CD8-positive, alpha-beta memory T cell (primary cell): ENCODE measurements at regions not wholly inside any gene's neighbourhood (a gene's known extent, or its start where the extent isn't known, plus 50 kb on each side); places are given as distances from the start of the nearest gene placed in this dataset.

Experiments
- CTCF ChIA-PET: fragments of 350-600 bp; sonication (Branson Sonifier 250); formaldehyde crosslinking; loops from one replicate; lab custom pipeline; 2021; ENCODE audit warnings: antibody characterized with exemption; lab: Charles Lee
- POLR2A ChIA-PET: fragments of 350-600 bp; sonication (Branson Sonifier 250); formaldehyde crosslinking; loops from one replicate; lab custom pipeline; 2021; ENCODE audit warnings: antibody characterized with exemption; lab: Charles Lee
- DNase-seq, 5 donors: peaks; one replicate each; pipeline versions ENCODE4 v3.0.0 to v3.0.0-alpha.2; 2020 to 2022; ENCODE audit warnings: mixed read lengths in 1 of 5
- H3K27ac ChIP-seq: one replicate; pipeline ENCODE4 v1.7.0; 2013; ENCODE audit warnings: low read depth, mild to moderate bottlenecking, low read length, moderate library complexity
- H3K27me3 ChIP-seq: 2 replicates; pipeline ENCODE4 v1.7.0; 2013; ENCODE audit warnings: low read length, mild to moderate bottlenecking; ENCODE audit not compliant: insufficient read depth, poor library complexity, severe bottlenecking
- H3K36me3 ChIP-seq: 2 replicates; pipeline ENCODE4 v1.7.0; 2013; ENCODE audit warnings: mild to moderate bottlenecking, low read length, moderate library complexity; ENCODE audit not compliant: insufficient read depth
- H3K4me1 ChIP-seq: 2 replicates; pipeline ENCODE4 v1.7.0; 2013; ENCODE audit warnings: mild to moderate bottlenecking, low read length, moderate library complexity; ENCODE audit not compliant: insufficient read depth
- H3K4me3 ChIP-seq: 2 replicates; pipeline ENCODE4 v1.7.0; 2013; ENCODE audit warnings: mild to moderate bottlenecking, low read length
- H3K9me3 ChIP-seq: 2 replicates; pipeline ENCODE4 v1.7.0; 2013; ENCODE audit warnings: mild to moderate bottlenecking, low read length
- H3K27ac Mint-ChIP-seq, 8 donors: one replicate each; pipeline ENCODE4 v1.8.0; 2020 to 2021; ENCODE audit warnings: mixed read lengths in 8 of 8, mild to moderate bottlenecking in 6 of 8, inconsistent platforms in 3 of 8, moderate library complexity in 3 of 8
- H3K27me3 Mint-ChIP-seq, 2 donors: one replicate each; pipeline ENCODE4 v1.8.0; 2020 to 2021; ENCODE audit warnings: mixed read lengths in 2 of 2, mild to moderate bottlenecking in 1 of 2, moderate library complexity in 1 of 2
- H3K36me3 Mint-ChIP-seq, 3 donors: one replicate each; pipeline ENCODE4 v1.8.0; 2020 to 2021; ENCODE audit warnings: mixed read lengths in 3 of 3, inconsistent platforms in 1 of 3, mild to moderate bottlenecking in 1 of 3
- H3K4me1 Mint-ChIP-seq, 3 donors: one replicate each; pipeline ENCODE4 v1.8.0; 2020 to 2021; ENCODE audit warnings: mixed read lengths in 3 of 3, inconsistent platforms in 1 of 3, mild to moderate bottlenecking in 1 of 3
- H3K4me3 Mint-ChIP-seq, 7 donors: one replicate each; pipeline ENCODE4 v1.8.0; 2020 to 2021; ENCODE audit warnings: mixed read lengths in 7 of 7, mild to moderate bottlenecking in 6 of 7, moderate library complexity in 4 of 7, inconsistent platforms in 2 of 7
- H3K9me3 Mint-ChIP-seq, 5 donors: one replicate each; pipeline ENCODE4 v1.8.0; 2020 to 2022; ENCODE audit warnings: mixed read lengths in 5 of 5, mild to moderate bottlenecking in 3 of 5, moderate library complexity in 2 of 5, inconsistent platforms in 1 of 5

GRCh38 chr2:116935097-116935814, 879.2 kb upstream of the DDX18 start:
- H3K36me3 ChIP-seq, result no peaks in the 10 kb centered on the region
- H3K4me3 ChIP-seq, result no peak overlapping the region
- H3K4me1 ChIP-seq, result no peaks in the 10 kb centered on the region
- Mint-ChIP-seq H3K27me3 (no peaks in the 10 kb centered on the region), H3K36me3 (no peaks in the 10 kb centered on the region), H3K4me3 (no peak overlapping the region), H3K27ac (no peak overlapping the region), H3K4me1 (no peaks in the 10 kb centered on the region), H3K9me3 (peaks cover 3 to 27% (median 13%) of the 10 kb centered on the region in 5 donors)
- no peak for DNase-seq
- H3K27ac ChIP-seq, result no peak overlapping the region
- H3K27me3 ChIP-seq, result no peaks in the 10 kb centered on the region
- ChIA-PET CTCF (no interaction called here), POLR2A (no interaction called here)
- no peaks in the 10 kb centered on the region for H3K9me3 ChIP-seq

GRCh38 chr2:116948258-116948657, 866.2 kb upstream of the DDX18 start:
- H3K27ac Mint-ChIP-seq, result no peak overlapping the region
- H3K9me3 Mint-ChIP-seq, result peaks cover 6 to 22% (median 10%) of the 10 kb centered on the region in 5 donors

GRCh38 chr2:116949249-116949648, 865.2 kb upstream of the DDX18 start:
- DNase-seq, result no peak
- Mint-ChIP-seq H3K4me3 (no peak overlapping the region), H3K9me3 (peaks cover 4 to 24% (median 13%) of the 10 kb centered on the region in 5 donors), H3K27ac (no peak overlapping the region), H3K27me3 (no peaks in the 10 kb centered on the region), H3K36me3 (no peaks in the 10 kb centered on the region), H3K4me1 (no peaks in the 10 kb centered on the region)
- Histone ChIP-seq H3K4me3 (no peak overlapping the region), H3K27me3 (no peaks in the 10 kb centered on the region), H3K36me3 (no peaks in the 10 kb centered on the region), H3K4me1 (no peaks in the 10 kb centered on the region), H3K27ac (no peak overlapping the region), H3K9me3 (no peaks in the 10 kb centered on the region)
- CTCF ChIA-PET, result no interaction called here
- POLR2A ChIA-PET, result no interaction called here

More at GRCh38 chr2:116948258-116948657, 866.2 kb upstream of the DDX18 start:
- Histone ChIP-seq H3K4me3 (no peak overlapping the region), H3K27me3 (no peaks in the 10 kb centered on the region), H3K9me3 (no peaks in the 10 kb centered on the region), H3K27ac (no peak overlapping the region), H3K36me3 (no peaks in the 10 kb centered on the region), H3K4me1 (no peaks in the 10 kb centered on the region)
- Mint-ChIP-seq H3K4me1 (no peaks in the 10 kb centered on the region), H3K4me3 (no peak overlapping the region), H3K36me3 (no peaks in the 10 kb centered on the region), H3K27me3 (no peaks in the 10 kb centered on the region)
- DNase-seq, result no peak
- POLR2A ChIA-PET, result no interaction called here
- CTCF ChIA-PET, result no interaction called here

- no peak for DNase-seq
- no peaks in the 10 kb centered on the region for H3K27me3 Mint-ChIP-seq
- CTCF ChIA-PET, result no interaction called here
- no peaks in the 10 kb centered on the region for H3K36me3 Mint-ChIP-seq
- no peak overlapping the region for H3K27ac ChIP-seq
- no peaks in the 10 kb centered on the region for H3K27me3 ChIP-seq
- no peaks in the 10 kb centered on the region for H3K4me1 Mint-ChIP-seq
- H3K9me3 Mint-ChIP-seq, result peaks cover 4 to 30% (median 24%) of the 10 kb centered on the region in 5 donors
- POLR2A ChIA-PET, result no interaction called here
- H3K9me3 ChIP-seq, result no peaks in the 10 kb centered on the region
- no peaks in the 10 kb centered on the region for H3K36me3 ChIP-seq
- H3K4me3 Mint-ChIP-seq, result no peak overlapping the region
- H3K4me1 ChIP-seq, result no peaks in the 10 kb centered on the region
- no peak overlapping the region for H3K27ac Mint-ChIP-seq
- H3K4me3 ChIP-seq, result no peak overlapping the region
Measured at GRCh38 chr2:116952254-116952653, 862.2 kb upstream of the DDX18 start.

GRCh38 chr2:116955646-116956045, 858.8 kb upstream of the DDX18 start:
- H3K36me3 Mint-ChIP-seq, result no peaks in the 10 kb centered on the region
- Histone ChIP-seq H3K27me3 (no peaks in the 10 kb centered on the region), H3K4me1 (no peaks in the 10 kb centered on the region), H3K9me3 (no peaks in the 10 kb centered on the region), H3K36me3 (no peaks in the 10 kb centered on the region), H3K4me3 (no peak overlapping the region), H3K27ac (no peak overlapping the region)
- no peak overlapping the region for H3K27ac Mint-ChIP-seq
- peaks cover 4 to 45% (median 28%) of the 10 kb centered on the region in 5 donors for H3K9me3 Mint-ChIP-seq
- ChIA-PET POLR2A (no interaction called here), CTCF (no interaction called here)
- no peaks in the 10 kb centered on the region for H3K27me3 Mint-ChIP-seq
- no peak for DNase-seq
- no peak overlapping the region for H3K4me3 Mint-ChIP-seq
- no peaks in the 10 kb centered on the region for H3K4me1 Mint-ChIP-seq

- no peaks in the 10 kb centered on the region for H3K9me3 ChIP-seq
- no peak overlapping the region for H3K27ac ChIP-seq
- no peaks in the 10 kb centered on the region for H3K36me3 ChIP-seq
- POLR2A ChIA-PET, result no interaction called here
- no peaks in the 10 kb centered on the region for H3K4me1 ChIP-seq
- H3K27me3 ChIP-seq, result no peaks in the 10 kb centered on the region
- H3K4me1 Mint-ChIP-seq, result no peaks in the 10 kb centered on the region
- H3K4me3 ChIP-seq, result no peak overlapping the region
- no peaks in the 10 kb centered on the region for H3K27me3 Mint-ChIP-seq
- peaks cover 8 to 41% (median 25%) of the 10 kb centered on the region in 5 donors for H3K9me3 Mint-ChIP-seq
- CTCF ChIA-PET, result no interaction called here
- no peak for DNase-seq
- H3K36me3 Mint-ChIP-seq, result no peaks in the 10 kb centered on the region
- H3K4me3 Mint-ChIP-seq, result no peak overlapping the region
- H3K27ac Mint-ChIP-seq, result no peak overlapping the region
Measured at GRCh38 chr2:116975608-116976007, 838.9 kb upstream of the DDX18 start.

GRCh38 chr2:116979916-116980764, 834.4 kb upstream of the DDX18 start:
- Histone ChIP-seq H3K36me3 (no peaks in the 10 kb centered on the region), H3K9me3 (no peaks in the 10 kb centered on the region), H3K27ac (no peak overlapping the region), H3K4me3 (no peak overlapping the region), H3K4me1 (no peaks in the 10 kb centered on the region), H3K27me3 (no peaks in the 10 kb centered on the region)
- ChIA-PET CTCF (no interaction called here), POLR2A (no interaction called here)
- H3K4me1 Mint-ChIP-seq, result no peaks in the 10 kb centered on the region
- H3K27me3 Mint-ChIP-seq, result no peaks in the 10 kb centered on the region
- peaks cover 15 to 39% (median 31%) of the 10 kb centered on the region in 5 donors for H3K9me3 Mint-ChIP-seq
- H3K36me3 Mint-ChIP-seq, result no peaks in the 10 kb centered on the region
- no peak overlapping the region for H3K27ac Mint-ChIP-seq
- H3K4me3 Mint-ChIP-seq, result no peak overlapping the region
- no peak for DNase-seq

- ChIA-PET CTCF (no interaction called here), POLR2A (no interaction called here)
- Mint-ChIP-seq H3K9me3 (peaks cover 19 to 42% (median 22%) of the 10 kb centered on the region in 5 donors), H3K27ac (no peak overlapping the region), H3K36me3 (no peaks in the 10 kb centered on the region), H3K4me1 (no peaks in the 10 kb centered on the region), H3K27me3 (no peaks in the 10 kb centered on the region), H3K4me3 (no peak overlapping the region)
- Histone ChIP-seq H3K9me3 (no peaks in the 10 kb centered on the region), H3K4me3 (no peak overlapping the region), H3K27me3 (no peaks in the 10 kb centered on the region), H3K4me1 (no peaks in the 10 kb centered on the region), H3K27ac (no peak overlapping the region), H3K36me3 (no peaks in the 10 kb centered on the region)
- no peak for DNase-seq
Measured at GRCh38 chr2:116987447-116987846, 827.0 kb upstream of the DDX18 start.
